GM21526 (cell line): ENCODE measurements at regions not wholly inside any gene's neighbourhood (a gene's known extent, or its start where the extent isn't known, plus 50 kb on each side); places are given as distances from the start of the nearest gene placed in this dataset.
"Not testable (repeated sequence)": the region's sequence is repeated elsewhere in the genome, so short reads cannot be mapped to it uniquely, and the experiment has no call there.

Experiments used
- ATAC-seq: cut with Tn5 transposase; IDR thresholded peaks from one replicate; pipeline ENCODE4 v1.9.1; 2021; ENCODE audit warnings: moderate library complexity; ENCODE audit not compliant: unreplicated experiment, low FRiP score

GRCh38 chr17:21514567-21514966, 138.4 kb downstream of the KCNJ12 start:
- not testable (repeated sequence) for ATAC-seq

GRCh38 chr17:21517538-21518293, 141.6 kb downstream of the KCNJ12 start:
- ATAC-seq: no peak

GRCh38 chr17:21522755-21523336, 146.7 kb downstream of the KCNJ12 start:
- ATAC-seq: no peak

DNA sequence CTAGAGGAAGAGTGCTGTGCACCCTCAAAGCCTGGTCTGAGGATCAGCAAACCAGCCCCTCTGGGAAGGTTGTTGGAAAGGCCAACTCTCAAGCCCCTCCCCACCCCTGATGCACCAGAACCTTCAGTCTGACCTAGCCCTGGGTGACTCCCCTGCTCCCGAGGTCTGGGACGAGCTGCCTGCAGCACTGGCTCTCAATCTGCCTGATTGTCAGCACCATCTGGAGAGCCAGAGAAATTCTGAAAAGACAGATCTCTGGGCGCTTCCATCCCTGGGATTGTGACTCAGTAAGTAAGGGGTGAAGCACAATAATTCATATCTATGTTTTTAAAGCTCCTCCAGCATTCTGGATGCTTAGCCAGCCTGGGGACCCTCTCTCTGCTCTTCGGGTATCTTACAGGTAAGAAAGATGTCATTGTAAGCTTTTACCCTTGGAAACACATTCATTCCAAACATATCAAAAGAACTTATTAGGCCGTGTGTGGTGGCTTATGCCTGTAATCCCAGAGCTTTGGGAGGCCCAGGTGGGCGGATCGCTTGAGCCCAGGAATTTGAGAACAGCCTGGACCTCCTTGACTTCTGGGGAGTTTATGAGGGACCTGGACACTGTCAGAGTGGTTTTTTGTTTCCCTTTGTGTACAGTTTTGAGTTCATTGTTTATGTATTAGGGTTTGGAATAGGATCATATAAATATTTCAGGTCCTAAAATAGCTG, 147.5 kb downstream of the KCNJ12 start:
- no peak for ATAC-seq

DNA sequence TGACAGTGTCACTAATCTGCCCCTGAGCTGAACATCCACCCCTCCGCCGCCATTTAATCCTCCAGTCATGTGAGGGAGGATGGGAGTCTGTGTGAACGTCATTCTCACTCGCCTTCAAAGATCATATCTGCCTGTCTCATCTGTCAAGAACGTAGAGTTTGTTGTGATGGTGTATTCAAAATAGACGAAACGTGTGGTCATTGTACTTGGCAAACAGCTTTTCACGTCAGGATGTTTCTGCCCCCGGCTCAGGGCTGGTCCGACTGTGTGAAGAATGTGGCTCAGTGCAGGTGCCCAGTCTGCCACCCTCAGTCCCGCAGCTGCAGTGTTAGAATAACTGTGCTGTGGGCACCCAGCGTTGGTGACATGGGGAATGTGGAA, 148.0 kb downstream of the KCNJ12 start:
- no peak for ATAC-seq

DNA sequence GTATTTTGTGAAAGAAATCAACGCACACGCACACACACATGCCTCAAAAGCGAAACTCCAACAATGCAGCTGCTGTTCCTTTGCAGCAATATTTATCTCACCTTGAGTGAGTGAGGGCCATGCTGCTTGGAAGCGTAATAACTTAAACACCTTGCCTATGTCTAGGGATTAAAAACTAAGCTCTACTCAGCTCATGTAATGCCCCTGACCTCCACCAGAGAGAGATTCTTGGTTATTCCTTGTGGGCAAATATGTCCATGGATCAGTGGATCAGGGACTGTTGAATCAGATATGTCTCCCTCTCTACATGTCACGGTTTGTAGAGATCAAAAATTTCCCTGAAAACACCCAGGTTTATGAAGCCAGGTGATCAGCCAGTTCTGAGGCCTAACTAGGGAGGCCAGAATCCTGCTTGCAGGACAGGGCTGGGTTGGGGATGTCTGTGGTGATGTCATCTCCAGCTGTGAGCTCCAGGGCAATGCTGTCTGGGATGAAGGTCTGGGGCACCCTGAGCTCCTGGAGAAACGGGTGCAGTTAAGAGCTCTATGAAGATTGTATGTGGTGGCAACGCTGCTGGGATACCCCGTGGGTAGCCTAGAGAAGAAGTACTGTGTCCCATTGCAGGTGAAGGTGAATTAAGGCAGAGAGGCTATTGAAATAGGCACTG, 149.4 kb downstream of the KCNJ12 start:
- ATAC-seq: no peak

- ATAC-seq: no peak
These were observed 152.0 kb downstream of the KCNJ12 start for GRCh38 chr17:21528031-21528695.

GRCh38 chr17:21530311-21530710, 154.2 kb downstream of the KCNJ12 start:
- ATAC-seq: no peak

GRCh38 chr17:21530841-21531240, 154.7 kb downstream of the KCNJ12 start:
- no peak for ATAC-seq

GRCh38 chr17:21532763-21533385, 156.7 kb downstream of the KCNJ12 start:
- ATAC-seq: no peak

- no peak for ATAC-seq
These were observed 156.5 kb upstream of the KCNJ18 start for GRCh38 chr17:21535686-21536375.

DNA sequence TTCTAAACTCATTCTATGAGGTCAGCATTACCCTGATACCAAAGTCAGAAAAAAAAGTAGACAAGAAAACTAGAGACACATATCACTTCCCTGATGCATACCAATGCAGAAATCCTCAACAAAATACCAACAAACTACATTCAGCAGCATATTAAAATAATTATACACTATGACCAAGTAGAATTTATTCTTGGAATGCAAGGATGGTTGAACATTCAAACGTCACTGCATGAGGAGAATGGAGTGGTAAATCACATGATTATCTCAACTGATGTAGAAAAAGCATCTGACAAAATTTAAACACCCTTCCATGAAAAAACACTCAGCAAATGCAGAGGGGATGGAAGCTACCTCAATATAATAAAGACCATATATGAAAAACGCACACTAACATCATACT, 155.0 kb upstream of the KCNJ18 start:
- no peak for ATAC-seq

DNA sequence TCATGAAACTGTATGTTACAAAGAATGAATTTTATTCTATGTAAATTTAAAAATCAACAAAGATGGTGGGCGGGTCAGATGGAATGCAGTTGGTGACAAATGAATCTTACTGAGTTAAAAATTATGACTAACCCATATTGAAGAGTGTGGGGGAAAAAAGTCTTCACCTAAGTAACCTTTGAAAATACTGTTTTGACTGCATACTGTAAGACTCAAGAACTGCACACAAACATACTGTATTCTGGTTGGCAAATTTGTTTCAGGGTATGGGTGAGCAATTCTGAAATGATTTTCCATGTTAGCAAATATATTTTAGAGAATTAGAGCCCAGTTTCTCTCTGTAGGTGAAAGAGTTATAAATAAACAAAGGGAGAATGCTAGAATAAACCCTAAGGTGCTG, 153.7 kb upstream of the KCNJ18 start:
- no peak for ATAC-seq

- no peak for ATAC-seq
These were observed 153.2 kb upstream of the KCNJ18 start for GRCh38 chr17:21539146-21539545.

- no peak for ATAC-seq
These were observed 151.8 kb upstream of the KCNJ18 start for GRCh38 chr17:21540502-21540901.

- no peak for ATAC-seq
These were observed 150.3 kb upstream of the KCNJ18 start for GRCh38 chr17:21542070-21542469.

- ATAC-seq: no peak
These were observed 149.3 kb upstream of the KCNJ18 start for GRCh38 chr17:21542991-21543390.

DNA sequence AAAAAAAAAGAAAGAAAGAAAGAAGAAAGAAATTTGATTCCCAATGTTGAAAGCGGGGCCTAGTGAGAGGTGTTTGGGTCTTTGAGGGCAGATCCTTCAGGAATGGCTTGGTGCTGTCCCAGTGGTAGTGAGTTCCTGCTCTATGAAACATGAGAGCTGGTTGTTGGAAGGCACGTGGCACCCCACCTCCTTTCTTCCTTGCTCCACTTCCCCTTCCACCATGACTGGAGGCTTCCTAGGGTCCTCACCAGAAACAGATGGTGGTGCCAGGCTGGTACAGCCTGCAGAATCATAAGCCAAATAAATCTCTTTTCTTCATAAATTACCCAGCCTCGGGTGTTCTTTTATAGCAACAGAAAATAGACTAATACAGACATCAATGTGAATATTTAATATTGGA, 147.3 kb upstream of the KCNJ18 start:
- no peak for ATAC-seq

GRCh38 chr17:21548236-21548635, 144.1 kb upstream of the KCNJ18 start:
- no peak for ATAC-seq
